ENCODE measurements at regions not wholly inside any gene's neighbourhood (a gene's known extent, or its start where the extent isn't known, plus 50 kb on each side); places are given as distances from the start of the nearest gene placed in this dataset.

DNA sequence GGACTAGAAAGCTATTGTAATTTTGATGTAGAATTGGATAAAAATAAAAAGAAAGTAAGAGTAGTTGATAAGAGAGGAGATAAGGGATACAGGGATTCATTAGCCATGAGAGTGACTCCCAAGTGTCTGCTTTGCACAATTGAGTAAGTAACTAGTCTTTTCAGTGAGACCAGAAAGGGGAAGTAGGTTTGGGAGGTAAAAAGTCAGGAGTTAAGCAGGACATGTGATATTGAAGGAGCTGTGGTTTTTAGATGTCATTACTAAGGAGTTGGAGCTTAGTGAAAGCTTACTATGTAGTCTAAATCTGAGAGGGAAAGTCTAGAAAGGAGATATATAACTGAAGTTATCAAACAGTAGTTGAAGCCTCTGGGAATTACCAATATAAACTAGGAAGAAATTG, 93.4 kb downstream of the SLC5A7 start:
- no peak for DNase-seq (ENCODE audit: low read depth)
- TF ChIP-seq, protein P1, sequence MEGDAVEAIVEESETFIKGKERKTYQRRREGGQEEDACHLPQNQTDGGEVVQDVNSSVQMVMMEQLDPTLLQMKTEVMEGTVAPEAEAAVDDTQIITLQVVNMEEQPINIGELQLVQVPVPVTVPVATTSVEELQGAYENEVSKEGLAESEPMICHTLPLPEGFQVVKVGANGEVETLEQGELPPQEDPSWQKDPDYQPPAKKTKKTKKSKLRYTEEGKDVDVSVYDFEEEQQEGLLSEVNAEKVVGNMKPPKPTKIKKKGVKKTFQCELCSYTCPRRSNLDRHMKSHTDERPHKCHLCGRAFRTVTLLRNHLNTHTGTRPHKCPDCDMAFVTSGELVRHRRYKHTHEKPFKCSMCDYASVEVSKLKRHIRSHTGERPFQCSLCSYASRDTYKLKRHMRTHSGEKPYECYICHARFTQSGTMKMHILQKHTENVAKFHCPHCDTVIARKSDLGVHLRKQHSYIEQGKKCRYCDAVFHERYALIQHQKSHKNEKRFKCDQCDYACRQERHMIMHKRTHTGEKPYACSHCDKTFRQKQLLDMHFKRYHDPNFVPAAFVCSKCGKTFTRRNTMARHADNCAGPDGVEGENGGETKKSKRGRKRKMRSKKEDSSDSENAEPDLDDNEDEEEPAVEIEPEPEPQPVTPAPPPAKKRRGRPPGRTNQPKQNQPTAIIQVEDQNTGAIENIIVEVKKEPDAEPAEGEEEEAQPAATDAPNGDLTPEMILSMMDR (IDR thresholded peaks at IDR 0.05; ENCODE audit: control insufficient read depth, insufficient read depth, low read depth, low read length, missing control alignments) = no peak

DNA sequence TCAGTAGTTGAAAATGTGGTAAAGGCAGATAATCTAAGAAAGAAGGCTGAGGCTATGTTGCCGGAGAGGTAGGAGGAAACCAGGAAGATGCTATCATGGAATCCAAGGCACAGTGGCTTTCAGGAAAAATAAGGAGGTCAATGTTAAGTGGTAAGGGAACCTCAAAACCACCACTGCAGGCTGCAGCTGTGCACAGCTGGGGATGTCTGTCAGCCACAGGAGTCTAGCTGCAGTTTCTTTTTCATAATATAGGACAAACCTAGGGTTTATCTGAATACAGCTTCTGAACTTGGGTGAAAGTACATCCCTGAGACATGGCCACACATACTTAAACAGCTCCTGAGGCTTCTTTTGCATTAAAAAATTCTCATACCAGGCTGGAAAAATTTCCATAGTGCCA, 93.9 kb downstream of the SLC5A7 start:
- DNase-seq (ENCODE audit: low read depth) = no peak
- no peak overlapping the region for H3K4me3 ChIP-seq (ENCODE audit: control insufficient read depth, low read depth, low read length)
- TF ChIP-seq, protein P1 (IDR thresholded peaks at IDR 0.05; ENCODE audit: control insufficient read depth, insufficient read depth, low read depth, low read length, missing control alignments) = no peak

More for the DNA sequence above, 93.4 kb downstream of the SLC5A7 start:
- H3K4me3 ChIP-seq (ENCODE audit: control insufficient read depth, low read depth, low read length) = no peak overlapping the region

- TF ChIP-seq, protein P1 (IDR thresholded peaks at IDR 0.05; ENCODE audit: control insufficient read depth, insufficient read depth, low read depth, low read length, missing control alignments) = no peak
- H3K4me3 ChIP-seq (ENCODE audit: control insufficient read depth, low read depth, low read length) = no peak overlapping the region
- DNase-seq (ENCODE audit: low read depth) = no peak
These were observed 96.7 kb downstream of the SLC5A7 start for GRCh38 chr2:108082978-108083377.

GRCh38 chr2:108084311-108084710, 98.0 kb downstream of the SLC5A7 start:
- no peak for DNase-seq (ENCODE audit: low read depth)
- TF ChIP-seq, protein P1 (IDR thresholded peaks at IDR 0.05; ENCODE audit: control insufficient read depth, insufficient read depth, low read depth, low read length, missing control alignments) = no peak
- H3K4me3 ChIP-seq (ENCODE audit: control insufficient read depth, low read depth, low read length) = no peak overlapping the region

DNA sequence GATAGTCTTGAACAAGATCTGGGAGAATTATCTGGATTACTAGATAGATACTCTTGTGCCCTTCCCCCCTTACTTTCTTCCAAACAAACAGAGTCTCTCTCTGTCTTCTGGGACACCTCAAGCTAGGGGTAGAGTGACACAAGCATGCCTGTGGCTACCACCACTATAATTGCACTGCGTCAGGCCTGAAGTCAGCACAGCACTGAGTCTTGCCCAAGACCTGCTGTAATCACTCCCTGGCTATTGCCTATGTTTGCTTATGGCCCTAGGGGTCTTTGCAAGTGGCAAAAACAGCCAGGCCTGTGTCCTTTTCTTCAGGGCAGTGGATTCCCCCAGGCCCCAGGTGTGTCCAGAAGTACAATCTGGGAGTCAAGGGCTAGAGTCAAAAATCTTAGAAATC, 106.6 kb downstream of the SLC5A7 start:
- no peak overlapping the region for H3K4me3 ChIP-seq (ENCODE audit: control insufficient read depth, low read depth, low read length)
- TF ChIP-seq, protein P1 (IDR thresholded peaks at IDR 0.05; ENCODE audit: control insufficient read depth, insufficient read depth, low read depth, low read length, missing control alignments) = no peak
- DNase-seq (ENCODE audit: low read depth) = no peak

- TF ChIP-seq, protein P1 (IDR thresholded peaks at IDR 0.05; ENCODE audit: control insufficient read depth, insufficient read depth, low read depth, low read length, missing control alignments) = no peak
- H3K4me3 ChIP-seq (ENCODE audit: control insufficient read depth, low read depth, low read length) = no peak overlapping the region
- DNase-seq (ENCODE audit: low read depth) = no peak
These were observed 115.2 kb downstream of the SLC5A7 start for GRCh38 chr2:108101481-108101880.

DNA sequence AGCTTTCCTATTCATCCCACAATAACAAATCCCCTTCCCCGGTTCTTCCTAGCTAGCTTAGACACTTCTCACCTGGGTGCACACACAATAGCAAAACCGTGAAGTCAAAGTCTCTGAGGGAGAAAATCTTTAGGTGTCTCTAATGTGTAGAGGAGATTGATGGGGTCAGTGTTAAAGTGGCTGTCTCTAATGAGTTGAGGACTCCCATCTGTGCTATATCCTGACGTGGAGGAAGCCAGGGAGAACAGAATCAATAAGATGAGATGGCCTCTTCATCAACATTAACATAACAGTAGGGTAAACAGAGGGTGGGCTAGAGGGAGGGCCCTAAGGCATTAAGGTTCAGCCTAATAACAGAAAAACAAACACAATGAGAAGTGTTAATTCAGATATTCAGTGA, 120.4 kb downstream of the SLC5A7 start:
- TF ChIP-seq, protein P1 (IDR thresholded peaks at IDR 0.05; ENCODE audit: control insufficient read depth, insufficient read depth, low read depth, low read length, missing control alignments) = no peak
- no peak for DNase-seq (ENCODE audit: low read depth)

More for the DNA sequence above, 120.4 kb downstream of the SLC5A7 start:
- H3K4me3 ChIP-seq (ENCODE audit: control insufficient read depth, low read depth, low read length) = no peak overlapping the region
